ENCODE measurements at regions not wholly inside any gene's neighbourhood (a gene's known extent, or its start where the extent isn't known, plus 50 kb on each side); places are given as distances from the start of the nearest gene placed in this dataset.

- no peak for TF ChIP-seq CTCF (IDR thresholded peaks at IDR 0.05)
- TF ChIP-seq EP300 (IDR thresholded peaks at IDR 0.05), result no peak
- TF ChIP-seq POLR2AphosphoS5 (IDR thresholded peaks at IDR 0.05), result no peak
- no peak for TF ChIP-seq POLR2A (IDR thresholded peaks at IDR 0.05)
Measured at GRCh38 chr7:82599895-82600294, 156.3 kb upstream of the CACNA2D1 start.
